ENCODE measurements at regions not wholly inside any gene's neighbourhood (a gene's known extent, or its start where the extent isn't known, plus 50 kb on each side); places are given as distances from the start of the nearest gene placed in this dataset.

GRCh38 chr2:134189009-134189720 lies 64.7 kb upstream of the MGAT5 start:
- Histone ChIP-seq H3K27me3 (ENCODE audit: insufficient read depth, low read depth, low read length) (no peaks in the 10 kb centered on the region), H3K79me2 (replicated peaks; ENCODE audit: insufficient read depth, low read length) (peaks cover 5% of the 10 kb centered on the region), H3K4me3 (ENCODE audit: low read length) (no peak overlapping the region), H3K27ac (ENCODE audit: low read length) (no peak overlapping the region), H3K36me3 (ENCODE audit: insufficient read depth, low read length) (no peaks in the 10 kb centered on the region), H3K4me2 (ENCODE audit: low read length) (no peak overlapping the region), H3F3A (ENCODE audit: insufficient read depth, low read length, poor library complexity, severe bottlenecking) (no peaks in the 10 kb centered on the region), H4K20me1 (ENCODE audit: insufficient read depth) (no peaks in the 10 kb centered on the region), H3K9me3 (ENCODE audit: low read length) (no peaks in the 10 kb centered on the region), H3K9me2 (ENCODE audit: insufficient read depth, low read length) (no peaks in the 10 kb centered on the region), H3K9ac (ENCODE audit: low read length) (no peak overlapping the region), H2AFZ (ENCODE audit: low read depth, low read length) (no peak overlapping the region)
- TF ChIP-seq CTCF (IDR thresholded peaks at IDR 0.05; ENCODE audit: poor library complexity, severe bottlenecking) = no peak

DNA sequence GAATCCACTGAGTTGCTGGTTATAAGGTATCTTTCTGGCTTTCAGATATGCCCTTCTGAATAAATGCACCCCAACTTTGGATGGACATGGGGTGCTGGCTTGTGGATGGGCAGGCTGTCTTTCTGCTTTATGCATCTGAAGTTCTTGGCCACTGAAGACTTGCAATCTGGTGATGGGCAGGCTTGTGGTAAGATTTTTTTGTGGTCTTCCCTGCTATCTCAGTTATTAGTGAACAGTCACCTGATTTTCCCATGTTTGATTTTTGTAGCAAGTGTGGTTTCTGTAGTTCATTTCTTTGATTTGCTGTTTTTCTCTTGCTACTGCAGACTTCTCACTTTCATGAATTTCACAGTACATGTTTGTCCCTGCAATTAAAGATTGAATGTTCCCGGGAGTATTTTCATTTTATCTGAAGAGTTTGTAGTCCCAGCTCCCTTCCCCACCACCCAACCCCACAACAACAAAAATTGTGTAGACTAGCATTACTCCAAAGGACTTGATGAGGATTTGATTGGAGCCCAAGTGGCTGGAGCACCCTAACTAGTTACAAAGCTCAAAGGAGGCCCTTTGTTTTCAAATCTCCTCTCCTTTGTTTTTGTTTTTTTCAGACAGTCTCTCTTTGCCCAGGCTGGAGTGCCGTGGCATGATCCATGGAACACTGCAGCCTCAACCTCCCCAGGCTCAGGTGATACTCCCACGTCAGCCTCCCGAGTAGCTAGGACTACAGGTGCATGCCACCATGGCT lies 63.6 kb upstream of the MGAT5 start:
- Histone ChIP-seq H3K4me3 (ENCODE audit: low read length) (no peak overlapping the region), H4K20me1 (ENCODE audit: insufficient read depth) (no peaks in the 10 kb centered on the region), H3F3A (ENCODE audit: insufficient read depth, low read length, poor library complexity, severe bottlenecking) (no peaks in the 10 kb centered on the region), H3K4me2 (ENCODE audit: low read length) (no peak overlapping the region), H3K79me2 (replicated peaks; ENCODE audit: insufficient read depth, low read length) (peaks cover 5% of the 10 kb centered on the region), H3K9ac (ENCODE audit: low read length) (no peak overlapping the region), H3K27ac (ENCODE audit: low read length) (no peak overlapping the region), H3K9me2 (ENCODE audit: insufficient read depth, low read length) (no peaks in the 10 kb centered on the region), H3K9me3 (ENCODE audit: low read length) (no peaks in the 10 kb centered on the region), H3K27me3 (ENCODE audit: insufficient read depth, low read depth, low read length) (no peaks in the 10 kb centered on the region), H3K36me3 (ENCODE audit: insufficient read depth, low read length) (no peaks in the 10 kb centered on the region), H2AFZ (ENCODE audit: low read depth, low read length) (no peak overlapping the region)
- no peak for TF ChIP-seq REST (IDR thresholded peaks at IDR 0.05; ENCODE audit: borderline replicate concordance)
- no peak for TF ChIP-seq RAD21 (conservative IDR thresholded peaks at IDR 0.05)
- TF ChIP-seq CTCF (IDR thresholded peaks at IDR 0.05; ENCODE audit: poor library complexity, severe bottlenecking) = no peak
- TF ChIP-seq EP300 (conservative IDR thresholded peaks at IDR 0.05; ENCODE audit: poor library complexity, severe bottlenecking) = no peak
- TF ChIP-seq SMC3 (conservative IDR thresholded peaks at IDR 0.05; ENCODE audit: poor library complexity) = no peak
- TF ChIP-seq EZH2 (IDR thresholded peaks at IDR 0.05; ENCODE audit: borderline replicate concordance, insufficient read depth, low read length, poor library complexity, severe bottlenecking) = no peak
- no peak for TF ChIP-seq MXI1 (conservative IDR thresholded peaks at IDR 0.05; ENCODE audit: poor library complexity, severe bottlenecking)
- TF ChIP-seq TAF1 (IDR thresholded peaks at IDR 0.05; ENCODE audit: low read depth) = no peak
- no peak for TF ChIP-seq POLR2AphosphoS5 (IDR thresholded peaks at IDR 0.05)
